DND-41 (cell line): ENCODE measurements at regions not wholly inside any gene's neighbourhood (a gene's known extent, or its start where the extent isn't known, plus 50 kb on each side); places are given as distances from the start of the nearest gene placed in this dataset.

Source experiments
- CTCF ChIP-seq: IDR thresholded peaks from 2 replicates; pipeline ENCODE4 v1.5.1; 2012; ENCODE audit warnings: borderline replicate concordance, low read length, moderate library complexity, mild to moderate bottlenecking; ENCODE audit not compliant: poor library complexity, severe bottlenecking; ENCODE audit errors: extremely low read depth
- EZH2 ChIP-seq: IDR thresholded peaks from 3 replicates; pipeline ENCODE4 v1.6.1; 2012; ENCODE audit warnings: borderline replicate concordance, low read depth, mild to moderate bottlenecking, moderate library complexity, low read length, inconsistent platforms; ENCODE audit not compliant: severe bottlenecking

DNA sequence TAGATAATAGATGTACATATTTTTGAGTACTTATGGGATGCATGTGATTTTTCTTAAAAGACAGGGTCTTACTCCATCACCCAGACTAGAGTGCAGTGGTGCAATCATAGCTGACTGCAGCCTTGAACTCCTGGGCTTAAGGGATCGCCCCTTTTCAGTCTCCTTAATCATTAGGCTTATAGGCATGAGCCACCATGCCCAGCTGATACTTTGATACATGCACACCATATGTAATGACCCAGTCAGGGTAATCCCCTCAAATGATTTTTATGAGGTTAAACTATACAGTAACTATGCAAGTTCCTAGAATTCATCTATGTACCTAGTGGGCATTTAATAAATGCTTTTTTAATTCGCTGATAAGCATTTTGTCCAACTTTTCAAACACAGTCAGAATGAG lies 292.3 kb downstream of the DTWD2 start:
- no peak for TF ChIP-seq EZH2
- TF ChIP-seq CTCF = no peak
